ENCODE measurements at regions not wholly inside any gene's neighbourhood (a gene's known extent, or its start where the extent isn't known, plus 50 kb on each side); places are given as distances from the start of the nearest gene placed in this dataset.
"Not testable (repeated sequence)": the region's sequence is repeated elsewhere in the genome, so short reads cannot be mapped to it uniquely, and the experiment has no call there.

DNA sequence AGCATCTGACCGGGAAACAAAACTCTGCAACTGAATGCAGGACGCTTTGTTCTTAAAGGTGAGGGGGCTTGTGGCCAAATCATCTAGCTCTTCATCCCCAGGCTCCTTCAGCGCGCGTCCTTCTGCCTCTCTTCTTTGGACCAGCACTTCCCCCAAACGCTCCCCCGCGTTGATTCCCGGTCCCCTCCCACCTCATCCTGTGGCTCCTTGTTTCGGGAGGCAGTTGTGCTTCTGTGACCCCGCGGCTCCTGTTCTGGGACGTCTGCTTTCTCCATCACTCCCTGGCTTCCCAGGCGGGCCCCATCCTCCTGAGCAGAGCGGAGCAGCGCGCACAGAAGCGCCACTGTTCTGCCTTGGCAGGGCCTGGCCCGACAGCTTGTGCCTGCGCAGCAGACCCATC is 109.7 kb upstream of the ZNG1E start:
- not testable (repeated sequence) for DNase-seq

DNA sequence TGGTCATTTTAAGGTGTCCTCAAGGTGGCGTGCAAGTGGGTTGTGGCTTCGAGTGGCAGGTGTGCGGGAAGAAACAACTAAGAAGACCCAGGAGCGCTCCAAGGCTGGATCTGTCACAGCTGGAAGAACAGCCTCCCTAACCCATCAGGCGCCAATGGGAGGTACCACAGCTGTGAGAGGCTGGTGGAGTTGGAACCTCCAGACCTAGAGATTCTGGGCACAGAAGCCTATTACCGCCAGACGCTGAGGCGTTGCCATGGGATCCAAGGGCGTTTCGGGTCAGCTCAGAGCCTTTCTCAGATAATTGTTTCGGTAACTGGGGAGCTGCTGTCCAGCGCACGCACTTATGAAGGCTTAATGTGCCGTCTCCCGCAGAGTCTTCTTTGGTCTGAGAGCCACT is 156.7 kb upstream of the ZNG1E start:
- DNase-seq: not testable (repeated sequence)

DNA sequence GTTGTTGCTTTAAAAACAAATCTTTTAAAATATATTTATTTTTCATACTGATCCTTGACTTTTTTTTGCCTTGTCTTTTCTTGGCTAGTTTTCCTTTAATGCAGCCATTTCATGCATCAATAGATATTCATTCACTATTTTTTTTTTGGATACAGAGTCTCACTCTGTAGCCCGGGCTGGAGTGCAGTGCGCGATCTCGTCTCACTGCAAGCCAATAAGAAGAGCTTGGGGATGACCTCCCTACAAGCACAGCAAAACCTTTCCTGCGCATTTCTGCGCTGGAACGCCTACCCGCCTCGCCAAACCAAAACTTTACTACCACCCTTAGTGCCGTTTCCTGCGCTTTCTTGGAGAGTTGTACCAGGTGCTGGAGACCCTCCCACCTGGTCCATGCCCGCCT is 161.3 kb upstream of the ZNG1E start:
- DNase-seq: not testable (repeated sequence)

DNA sequence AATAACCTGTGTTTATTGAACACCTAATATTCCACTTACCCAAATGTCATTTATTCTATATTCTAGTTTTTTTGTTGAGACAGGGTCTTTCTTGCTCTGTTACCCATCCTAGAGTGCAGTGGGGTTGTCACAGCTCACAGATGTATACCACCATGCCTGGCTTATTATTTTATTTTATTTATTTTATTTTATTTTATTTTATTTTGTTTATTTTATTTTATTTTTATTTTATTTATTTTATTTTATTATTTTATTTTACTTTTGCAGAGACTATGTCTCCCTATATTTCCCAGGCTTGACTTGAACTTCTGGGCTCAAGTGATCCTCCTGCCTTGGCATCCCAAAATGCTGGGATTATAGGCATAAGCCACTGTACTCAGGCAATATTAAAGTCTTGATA is 167.8 kb upstream of the ZNG1E start:
- DNase-seq: not testable (repeated sequence)

DNA sequence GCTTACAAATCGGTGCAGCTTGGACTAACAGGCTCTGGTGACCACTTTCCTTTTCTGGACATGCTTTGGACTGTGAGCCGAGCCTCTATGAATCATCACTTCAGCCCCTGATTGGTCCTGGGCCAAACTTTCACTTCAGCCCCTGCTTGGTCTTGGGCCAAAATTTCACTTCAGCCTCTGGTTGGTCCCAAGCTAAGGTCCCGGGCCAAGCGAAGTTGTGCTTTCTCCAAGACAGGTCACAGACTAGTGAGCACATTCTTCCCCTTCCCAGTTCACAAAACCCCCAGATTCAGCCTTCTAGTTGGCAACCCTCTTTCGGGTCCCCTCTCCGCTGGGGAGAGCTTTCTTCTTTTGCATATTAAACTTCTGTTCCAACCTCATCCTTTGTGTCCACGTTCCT is 171.0 kb upstream of the ZNG1E start:
- DNase-seq: not testable (repeated sequence)

DNA sequence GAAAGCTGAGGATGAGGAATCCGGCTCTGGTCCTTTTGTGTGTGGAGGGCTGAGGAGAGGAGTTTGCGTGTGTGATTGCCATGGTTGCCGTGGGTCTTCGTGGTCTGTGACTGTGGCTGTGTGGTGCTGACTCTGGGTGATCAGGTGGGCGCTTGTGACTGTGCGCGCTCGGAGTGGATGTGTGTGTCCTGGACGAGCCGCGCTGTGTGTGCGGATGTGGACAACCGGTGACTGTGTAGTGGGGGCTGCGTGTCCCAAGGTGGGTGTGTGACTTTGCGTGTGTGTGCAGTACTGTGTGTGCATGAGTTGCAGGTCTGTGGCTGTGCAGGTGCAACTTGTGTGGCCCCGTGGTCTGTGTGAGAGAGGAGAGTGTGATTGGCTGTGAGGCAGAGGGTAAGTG is 172.0 kb upstream of the ZNG1E start:
- DNase-seq: not testable (repeated sequence)

DNA sequence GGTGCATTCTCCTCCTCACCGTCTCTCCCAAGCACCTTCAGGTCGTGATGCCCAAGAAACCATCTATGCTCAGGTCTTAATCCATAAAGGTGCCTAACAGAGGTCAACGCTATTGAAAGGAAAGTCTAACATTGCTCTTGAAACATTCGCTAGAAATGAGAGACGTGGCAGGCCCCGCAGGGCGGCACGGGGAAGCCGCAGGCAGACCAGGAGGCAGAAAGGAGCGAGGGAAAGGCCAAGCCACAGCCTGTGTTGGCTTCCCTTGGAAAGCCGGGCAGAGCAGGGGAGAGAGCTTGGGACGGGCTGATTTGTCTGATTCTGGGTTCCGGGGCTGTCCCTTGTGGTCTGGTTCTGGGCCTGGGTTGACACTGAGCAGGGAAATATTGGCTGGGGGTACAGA is 192.8 kb upstream of the ZNG1E start:
- DNase-seq: not testable (repeated sequence)

DNA sequence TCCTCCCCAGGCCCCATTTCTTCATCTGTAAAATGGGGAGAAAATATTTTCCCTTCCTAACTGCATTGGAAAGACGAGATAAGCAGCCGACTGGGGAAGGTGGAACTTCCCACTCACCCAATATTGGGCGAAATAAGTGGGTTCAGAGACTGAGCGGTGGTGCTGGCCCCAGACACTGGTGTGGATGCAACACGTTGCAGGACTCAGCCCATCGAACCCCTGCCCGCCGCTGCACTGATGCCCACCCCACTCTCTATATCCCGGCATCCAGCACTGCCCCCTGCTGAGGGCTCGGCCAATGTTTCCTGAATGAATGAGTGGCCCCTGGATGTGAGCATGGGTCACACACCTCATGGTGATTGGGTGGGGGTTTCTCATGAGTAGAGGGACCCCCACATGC is 194.4 kb upstream of the ZNG1E start:
- not testable (repeated sequence) for DNase-seq

DNA sequence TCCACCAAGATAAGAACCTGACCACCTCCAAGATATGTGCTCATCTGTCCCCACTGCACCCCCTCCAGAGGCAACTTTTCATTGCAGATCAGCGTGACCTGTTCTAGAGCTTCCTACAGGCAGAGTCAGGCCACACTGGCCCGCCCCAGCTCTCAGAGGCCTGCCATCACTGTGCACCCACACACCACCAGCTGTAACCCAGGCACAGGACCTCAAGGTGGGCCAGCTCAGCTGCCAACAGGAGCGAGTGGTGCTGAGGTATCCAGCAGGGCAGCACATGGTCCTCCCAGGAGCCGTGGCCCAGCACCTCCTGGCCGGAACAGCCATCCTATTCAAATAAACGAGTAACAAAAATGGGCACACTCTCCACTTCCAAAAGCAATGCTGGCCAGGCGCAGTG is 189.9 kb upstream of the FOXD4L5 start:
- not testable (repeated sequence) for DNase-seq

DNA sequence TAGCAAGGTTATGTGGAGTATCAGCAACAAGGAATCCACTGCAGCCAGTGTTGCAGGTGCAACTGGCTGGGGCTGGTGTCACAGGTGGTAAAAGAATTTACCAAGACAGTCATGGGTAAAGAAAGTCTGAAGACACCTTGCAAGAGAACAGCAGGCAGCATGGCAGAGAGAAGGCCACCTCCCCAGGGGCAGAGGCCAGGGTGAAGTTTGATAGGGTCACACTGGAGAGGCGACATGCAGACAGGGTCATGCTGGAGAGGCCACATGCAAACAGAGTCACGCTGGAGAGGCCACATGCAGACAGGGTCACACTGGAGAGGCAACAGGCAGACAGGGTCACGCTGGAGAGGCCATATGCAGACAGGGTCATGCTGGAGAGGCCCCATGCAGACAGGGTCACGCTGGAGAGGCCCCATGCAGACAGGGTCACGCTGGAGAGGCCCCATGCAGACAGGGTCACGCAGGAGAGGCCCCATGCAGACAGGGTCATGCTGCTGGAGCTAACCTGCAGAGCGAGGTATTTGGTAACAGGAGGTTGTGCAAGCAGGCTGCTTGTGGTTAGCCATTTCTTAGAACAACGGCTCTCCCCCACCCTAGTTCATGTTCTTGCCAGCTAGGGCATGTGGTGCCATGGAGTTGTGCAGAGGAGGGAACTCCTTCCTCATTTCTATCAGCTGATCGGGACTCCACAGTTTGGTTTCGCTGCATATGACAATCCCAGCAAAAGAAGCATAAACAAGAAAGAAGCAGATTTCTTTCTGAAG is 188.2 kb upstream of the FOXD4L5 start:
- DNase-seq: not testable (repeated sequence)

DNA sequence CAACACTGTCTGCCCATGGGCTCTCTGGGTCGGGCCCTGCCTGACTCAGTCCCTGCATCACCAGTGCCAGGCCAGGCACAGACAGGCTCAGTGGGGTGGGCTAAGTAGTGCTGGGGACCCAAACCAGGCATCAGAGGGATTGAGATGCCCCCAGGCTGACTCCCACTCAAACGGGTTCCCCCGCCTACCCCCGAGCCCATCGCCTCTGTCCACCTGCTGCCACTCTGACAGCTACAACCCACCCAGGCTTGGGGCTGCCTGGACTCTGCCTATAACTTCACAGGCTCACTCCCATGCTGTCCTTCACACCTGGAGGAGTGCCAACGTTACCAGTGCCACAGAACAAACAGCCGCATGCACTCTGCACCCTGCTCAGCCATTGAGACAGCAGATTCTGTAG is 186.1 kb upstream of the FOXD4L5 start:
- not testable (repeated sequence) for DNase-seq

DNA sequence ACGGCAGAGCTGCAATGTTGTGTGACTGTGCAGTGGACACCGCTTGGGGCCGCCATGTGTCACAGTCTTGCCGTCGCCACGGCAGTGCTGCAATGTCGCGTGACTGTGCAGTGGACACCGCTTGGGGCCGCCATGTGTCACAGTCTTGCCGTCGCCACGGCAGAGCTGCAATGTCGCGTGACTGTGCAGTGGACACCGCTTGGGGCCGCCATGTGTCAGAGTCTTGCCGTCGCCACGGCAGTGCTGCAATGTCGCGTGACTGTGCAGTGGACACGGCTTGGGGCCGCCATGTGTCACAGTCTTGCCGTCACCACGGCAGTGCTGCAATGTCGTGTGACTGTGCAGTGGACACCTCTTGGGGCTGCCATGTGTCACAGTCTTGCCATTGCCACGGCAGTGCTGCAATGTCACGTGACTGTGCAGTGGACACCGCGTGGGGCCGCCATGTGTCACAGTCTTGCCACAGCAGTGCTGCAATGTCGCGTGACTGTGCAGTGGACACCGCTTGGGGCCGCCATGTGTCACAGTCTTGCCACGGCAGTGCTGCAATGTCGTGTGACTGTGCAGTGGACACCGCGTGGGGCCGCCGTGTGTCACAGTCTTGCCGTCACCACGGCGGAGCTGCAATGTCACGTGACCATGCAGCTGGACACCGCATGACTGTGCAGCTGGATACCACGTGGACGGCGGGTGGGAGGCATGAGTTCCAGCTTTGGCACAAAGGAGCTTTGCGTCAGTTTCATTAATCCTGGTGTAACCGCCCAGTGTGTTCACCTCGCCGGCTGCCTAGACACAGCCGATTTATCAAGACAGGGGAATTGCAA is 182.1 kb upstream of the FOXD4L5 start:
- DNase-seq: not testable (repeated sequence)

DNA sequence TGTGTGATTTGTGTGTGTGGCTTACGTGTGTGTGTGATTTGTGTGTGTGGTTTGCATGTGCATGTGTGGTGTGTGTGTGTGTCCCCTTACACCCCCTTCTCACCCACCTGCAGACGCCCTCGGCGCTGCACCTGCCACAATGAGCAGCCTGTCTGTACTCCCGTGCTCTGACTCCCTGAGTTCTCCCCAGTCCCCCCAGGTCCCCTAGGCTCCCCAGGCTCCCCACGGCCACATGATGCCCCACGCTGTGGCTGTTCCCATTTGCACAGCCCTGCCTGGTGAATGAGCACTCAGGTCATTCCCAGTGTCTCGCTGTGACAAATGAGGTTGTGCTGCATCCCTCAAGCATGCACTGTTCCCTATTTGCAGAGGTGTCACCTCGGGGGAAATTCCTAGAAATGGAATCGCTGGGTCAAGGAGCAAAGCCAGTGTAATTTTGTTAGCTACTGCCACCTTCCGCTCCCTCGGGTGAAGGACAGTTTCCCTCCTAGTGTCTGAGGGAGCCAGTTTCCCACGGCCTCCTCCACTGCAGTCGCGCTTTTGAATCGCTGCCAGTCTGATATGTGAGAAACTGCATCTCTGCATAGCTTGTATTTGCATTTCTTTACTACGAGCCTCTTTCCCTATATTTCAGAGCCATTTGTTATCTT is 180.4 kb upstream of the FOXD4L5 start:
- DNase-seq: not testable (repeated sequence)

DNA sequence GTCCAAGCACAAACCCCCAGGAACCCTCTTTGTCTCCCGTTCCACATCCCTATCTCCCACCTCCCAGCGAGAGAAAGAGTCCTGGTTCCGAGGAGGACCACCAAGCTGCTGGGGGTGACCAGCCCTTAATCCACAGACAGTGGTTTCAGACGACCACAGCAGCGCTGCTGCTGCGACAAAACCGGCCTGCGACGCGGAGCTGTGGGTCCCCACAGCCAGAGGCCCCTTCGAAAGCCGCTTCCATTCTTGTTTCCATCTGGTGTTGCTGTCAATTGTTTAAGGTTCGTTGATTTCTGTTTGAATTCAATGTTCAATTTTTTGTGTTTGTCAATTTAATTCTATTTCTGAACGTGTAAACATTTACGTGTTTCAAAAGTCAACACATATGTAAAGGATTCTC is 177.5 kb upstream of the FOXD4L5 start:
- DNase-seq: not testable (repeated sequence)

DNA sequence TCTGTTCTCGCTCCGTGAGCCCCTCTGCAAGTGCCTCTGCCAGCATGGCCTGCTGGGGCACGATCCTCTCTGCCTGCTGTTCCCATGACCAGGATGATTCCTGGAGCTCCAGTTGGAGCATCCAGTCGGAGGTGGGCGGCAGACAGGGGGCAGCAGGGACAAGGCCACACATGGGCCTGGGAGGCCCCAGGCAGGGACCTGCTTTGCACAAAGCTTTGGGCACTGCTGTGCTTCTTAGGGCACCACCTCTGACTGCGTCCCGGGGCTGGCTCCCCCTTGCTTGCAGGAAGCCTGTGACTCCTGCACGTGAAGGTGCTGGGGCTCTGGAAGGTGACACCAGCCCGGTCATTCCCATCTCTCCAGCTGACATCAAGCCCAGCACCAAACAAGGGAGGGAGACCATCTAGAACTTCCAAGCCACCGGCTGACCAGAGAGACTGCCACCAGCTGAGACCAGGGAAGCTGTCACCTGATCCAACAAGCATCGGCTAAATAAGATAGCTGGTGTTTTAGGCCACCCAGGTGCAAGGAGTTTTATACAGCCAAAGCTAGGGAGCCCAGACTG is 174.8 kb upstream of the FOXD4L5 start:
- DNase-seq: no peak

DNA sequence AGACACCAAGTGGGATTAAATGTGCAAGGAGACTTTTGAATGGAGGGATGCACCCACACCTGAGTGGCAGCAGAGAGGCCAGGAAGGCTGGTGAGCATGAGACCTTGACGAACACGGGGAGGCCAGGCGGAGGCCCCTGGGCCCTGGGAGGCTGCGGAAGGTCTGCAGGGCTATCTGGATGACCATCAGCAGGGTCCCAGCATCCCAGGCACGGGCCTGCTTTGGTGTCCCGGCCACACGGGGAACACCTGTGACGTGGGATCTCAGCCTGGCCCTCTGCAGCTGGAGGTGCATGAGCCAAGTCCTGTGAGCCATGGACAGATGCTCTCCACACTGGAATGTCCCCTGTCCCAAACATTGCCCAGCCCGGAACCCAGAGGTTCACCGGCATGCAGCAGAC is 174.0 kb upstream of the FOXD4L5 start:
- no peak for DNase-seq

DNA sequence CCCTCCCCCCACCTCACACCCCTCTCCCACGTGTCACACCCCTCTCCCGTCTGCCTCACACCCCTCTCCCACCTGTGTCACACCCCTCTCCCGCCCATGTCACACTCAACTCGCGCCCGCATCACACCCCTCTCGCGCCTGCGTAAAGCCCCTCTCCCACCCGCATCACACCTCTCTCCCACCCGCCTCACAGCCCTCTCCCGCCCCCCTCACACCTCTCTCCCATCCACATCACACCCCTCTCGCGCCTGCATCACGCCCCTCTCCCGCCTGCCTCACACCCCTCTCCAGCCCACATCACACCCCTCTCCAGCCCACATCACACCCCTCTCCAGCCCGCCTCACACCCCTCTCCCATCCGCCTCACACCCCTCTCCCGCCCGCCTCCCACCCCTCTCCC is 173.5 kb upstream of the FOXD4L5 start:
- no peak for DNase-seq

DNA sequence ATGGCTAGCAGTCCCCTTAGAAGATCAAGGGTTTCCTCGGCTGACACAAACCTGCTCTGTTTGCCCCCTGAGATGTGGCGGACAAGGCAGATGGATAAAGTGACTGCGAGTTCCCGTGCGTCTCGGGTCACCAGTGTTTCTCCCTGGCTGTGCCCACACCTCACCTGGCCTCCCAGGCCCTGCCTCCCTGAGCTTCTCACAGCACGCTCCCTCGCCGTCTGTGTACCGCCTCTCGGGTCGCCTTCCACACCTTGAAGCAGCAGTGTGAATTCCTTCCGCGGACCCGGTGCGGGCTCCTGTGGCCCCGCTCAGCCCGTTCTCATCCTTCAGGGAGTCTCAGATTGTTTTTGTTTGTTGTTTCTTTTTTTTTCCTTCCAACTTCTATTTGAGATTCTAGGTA is 172.0 kb upstream of the FOXD4L5 start:
- DNase-seq: not testable (repeated sequence)

DNA sequence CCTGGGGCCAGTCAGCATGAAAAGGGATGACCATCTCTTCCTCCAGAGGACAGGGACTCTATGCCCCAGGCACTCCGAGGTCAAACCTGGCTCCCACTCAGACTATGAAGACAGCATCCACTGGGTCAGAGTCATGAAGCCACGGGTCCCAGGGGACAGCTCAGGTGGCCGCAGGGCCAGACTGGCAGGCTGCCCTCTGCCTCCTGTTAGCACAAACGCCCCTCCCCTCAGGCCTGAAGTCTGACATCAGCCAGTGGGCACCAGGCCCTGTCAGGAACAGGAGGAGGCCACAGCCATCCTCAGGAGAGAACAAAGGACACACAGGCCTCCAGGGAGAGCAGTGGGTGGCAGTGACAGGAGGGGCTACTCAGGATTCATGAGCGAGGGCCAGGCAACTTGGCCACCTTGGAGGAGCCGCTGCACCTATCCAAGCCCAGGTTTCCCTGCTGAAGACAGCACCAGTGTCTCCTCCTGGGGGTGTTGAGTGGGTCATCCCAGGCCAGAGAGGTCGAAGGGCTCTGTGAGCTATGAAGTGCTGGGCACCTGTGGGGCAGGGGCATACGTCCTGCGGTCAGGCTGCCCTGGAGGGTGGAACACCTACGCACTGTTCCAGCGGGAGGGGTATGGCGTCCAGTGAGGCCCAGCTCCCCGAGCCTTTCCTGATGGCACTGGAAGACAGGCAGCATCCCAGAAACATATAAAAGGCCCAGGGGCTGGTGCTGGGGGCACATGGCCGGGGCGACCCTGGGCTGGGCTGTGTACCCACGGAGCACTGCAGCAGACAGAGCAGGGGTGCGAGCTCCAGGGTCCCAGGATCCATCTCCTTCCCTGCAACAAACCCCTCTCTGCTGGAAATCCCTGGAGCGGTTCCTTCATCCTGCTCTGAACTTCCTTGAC is 171.0 kb upstream of the FOXD4L5 start:
- DNase-seq: not testable (repeated sequence)

DNA sequence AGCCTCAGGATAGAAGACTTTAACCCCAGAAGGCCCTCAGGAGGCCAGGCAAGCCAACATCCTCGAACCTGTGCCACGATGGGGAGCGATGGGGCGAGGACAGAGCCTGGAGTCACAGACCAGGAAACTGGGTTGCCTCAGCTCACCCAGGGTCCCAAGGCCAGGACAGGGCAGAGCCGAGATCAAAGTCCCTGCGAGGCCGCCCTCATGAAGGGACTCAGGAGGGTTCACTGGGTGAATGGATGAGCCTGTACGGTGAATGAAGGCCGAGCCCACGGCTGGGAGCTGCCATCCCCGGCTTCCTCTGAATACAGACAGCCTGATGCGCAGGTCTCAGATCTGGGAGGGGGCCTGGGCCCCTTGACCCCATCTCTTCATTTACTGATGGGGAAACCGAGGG is 170.1 kb upstream of the FOXD4L5 start:
- not testable (repeated sequence) for DNase-seq

DNA sequence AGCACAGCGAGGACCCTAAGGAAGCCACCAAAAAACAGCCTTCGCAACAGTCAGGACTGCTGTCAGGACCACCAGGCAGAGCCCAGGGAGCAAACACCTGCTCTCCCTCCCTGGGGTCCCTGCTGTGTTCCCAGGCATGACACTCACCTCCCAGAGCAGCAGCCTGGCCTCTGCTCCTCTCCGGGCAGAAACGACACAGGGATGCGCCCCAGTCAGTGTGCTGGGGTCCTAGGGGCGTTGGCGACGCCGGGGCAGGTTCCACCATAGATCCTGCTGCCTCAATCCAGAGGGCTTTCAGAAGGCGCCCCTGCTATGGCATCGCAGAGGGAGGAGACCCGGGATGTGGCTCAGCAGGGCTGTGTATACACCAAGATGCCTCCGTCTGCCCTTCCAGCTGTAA is 169.7 kb upstream of the FOXD4L5 start:
- DNase-seq: not testable (repeated sequence)

DNA sequence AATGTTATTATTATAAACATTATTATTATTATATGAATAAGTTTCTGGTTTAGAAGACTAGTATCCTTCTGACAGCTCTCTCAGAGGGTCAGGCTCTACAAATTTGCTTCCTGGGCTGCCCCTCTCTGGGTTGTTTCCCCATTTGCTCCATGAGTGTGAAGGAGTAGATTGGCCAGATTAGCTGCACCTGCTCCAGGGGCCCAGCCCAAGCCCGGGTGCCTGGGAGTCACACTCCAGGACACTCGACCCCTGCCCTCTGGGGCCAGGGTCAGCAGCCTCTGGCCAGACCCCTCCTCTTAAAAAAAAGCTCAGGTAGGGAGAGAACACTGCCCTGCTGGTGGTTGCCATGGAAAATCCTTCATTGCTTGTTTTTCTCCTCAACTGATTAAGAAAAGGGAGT is 169.0 kb upstream of the FOXD4L5 start:
- DNase-seq: not testable (repeated sequence)
